ENCODE measurements at regions not wholly inside any gene's neighbourhood (a gene's known extent, or its start where the extent isn't known, plus 50 kb on each side); places are given as distances from the start of the nearest gene placed in this dataset.

- H3K27ac ChIP-seq = no peak overlapping the region
- no peak for TF ChIP-seq ZFX (IDR thresholded peaks at IDR 0.05; ENCODE audit: borderline replicate concordance)
- TF ChIP-seq, protein P1, sequence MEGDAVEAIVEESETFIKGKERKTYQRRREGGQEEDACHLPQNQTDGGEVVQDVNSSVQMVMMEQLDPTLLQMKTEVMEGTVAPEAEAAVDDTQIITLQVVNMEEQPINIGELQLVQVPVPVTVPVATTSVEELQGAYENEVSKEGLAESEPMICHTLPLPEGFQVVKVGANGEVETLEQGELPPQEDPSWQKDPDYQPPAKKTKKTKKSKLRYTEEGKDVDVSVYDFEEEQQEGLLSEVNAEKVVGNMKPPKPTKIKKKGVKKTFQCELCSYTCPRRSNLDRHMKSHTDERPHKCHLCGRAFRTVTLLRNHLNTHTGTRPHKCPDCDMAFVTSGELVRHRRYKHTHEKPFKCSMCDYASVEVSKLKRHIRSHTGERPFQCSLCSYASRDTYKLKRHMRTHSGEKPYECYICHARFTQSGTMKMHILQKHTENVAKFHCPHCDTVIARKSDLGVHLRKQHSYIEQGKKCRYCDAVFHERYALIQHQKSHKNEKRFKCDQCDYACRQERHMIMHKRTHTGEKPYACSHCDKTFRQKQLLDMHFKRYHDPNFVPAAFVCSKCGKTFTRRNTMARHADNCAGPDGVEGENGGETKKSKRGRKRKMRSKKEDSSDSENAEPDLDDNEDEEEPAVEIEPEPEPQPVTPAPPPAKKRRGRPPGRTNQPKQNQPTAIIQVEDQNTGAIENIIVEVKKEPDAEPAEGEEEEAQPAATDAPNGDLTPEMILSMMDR (IDR thresholded peaks at IDR 0.05) = no peak
Measured at GRCh38 chr11:10387206-10388083, 67.6 kb upstream of the AMPD3 start.

- H3K27ac ChIP-seq = no peak overlapping the region
- no peak for TF ChIP-seq ZFX (IDR thresholded peaks at IDR 0.05; ENCODE audit: borderline replicate concordance)
- TF ChIP-seq, protein P1 (IDR thresholded peaks at IDR 0.05) = no peak
Measured at GRCh38 chr11:10388101-10388500, 67.0 kb upstream of the AMPD3 start.

- TF ChIP-seq, protein P1 (IDR thresholded peaks at IDR 0.05) = no peak
- no peak for TF ChIP-seq ZFX (IDR thresholded peaks at IDR 0.05; ENCODE audit: borderline replicate concordance)
- no peak overlapping the region for H3K27ac ChIP-seq
Measured at GRCh38 chr11:10388574-10388973, 66.5 kb upstream of the AMPD3 start.

DNA sequence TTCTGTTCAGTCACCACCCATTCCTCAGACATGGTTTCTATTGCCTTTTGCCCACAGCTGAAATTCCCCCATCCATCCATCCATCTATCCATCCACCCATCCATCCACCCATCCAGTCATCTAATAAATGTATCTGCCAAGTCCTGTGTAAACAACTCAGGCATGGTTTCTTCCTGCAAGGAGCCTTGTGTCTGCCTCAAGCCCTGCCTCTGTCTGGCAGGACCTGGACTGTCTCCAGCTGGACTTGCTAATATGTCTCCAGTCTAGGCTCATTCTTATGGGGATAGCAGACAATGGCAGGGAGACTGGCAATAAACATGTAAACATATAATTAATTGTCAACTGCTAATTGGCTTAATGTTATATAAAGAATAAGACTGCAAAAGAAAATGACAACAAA, 64.7 kb upstream of the AMPD3 start:
- TF ChIP-seq, protein P1 (IDR thresholded peaks at IDR 0.05) = no peak
- TF ChIP-seq ZFX (IDR thresholded peaks at IDR 0.05; ENCODE audit: borderline replicate concordance) = no peak

GRCh38 chr11:10392095-10393079, 62.7 kb upstream of the AMPD3 start:
- H3K27ac ChIP-seq = peak overlapping the region; percentile 12; the same call in 1 of the 2 replicates
- TF ChIP-seq, protein P1 (IDR thresholded peaks at IDR 0.05) = no peak
- no peak for TF ChIP-seq ZFX (IDR thresholded peaks at IDR 0.05; ENCODE audit: borderline replicate concordance)

More for the DNA sequence above, 64.7 kb upstream of the AMPD3 start:
- peak overlapping the region; percentile 54 for H3K27ac ChIP-seq

DNA sequence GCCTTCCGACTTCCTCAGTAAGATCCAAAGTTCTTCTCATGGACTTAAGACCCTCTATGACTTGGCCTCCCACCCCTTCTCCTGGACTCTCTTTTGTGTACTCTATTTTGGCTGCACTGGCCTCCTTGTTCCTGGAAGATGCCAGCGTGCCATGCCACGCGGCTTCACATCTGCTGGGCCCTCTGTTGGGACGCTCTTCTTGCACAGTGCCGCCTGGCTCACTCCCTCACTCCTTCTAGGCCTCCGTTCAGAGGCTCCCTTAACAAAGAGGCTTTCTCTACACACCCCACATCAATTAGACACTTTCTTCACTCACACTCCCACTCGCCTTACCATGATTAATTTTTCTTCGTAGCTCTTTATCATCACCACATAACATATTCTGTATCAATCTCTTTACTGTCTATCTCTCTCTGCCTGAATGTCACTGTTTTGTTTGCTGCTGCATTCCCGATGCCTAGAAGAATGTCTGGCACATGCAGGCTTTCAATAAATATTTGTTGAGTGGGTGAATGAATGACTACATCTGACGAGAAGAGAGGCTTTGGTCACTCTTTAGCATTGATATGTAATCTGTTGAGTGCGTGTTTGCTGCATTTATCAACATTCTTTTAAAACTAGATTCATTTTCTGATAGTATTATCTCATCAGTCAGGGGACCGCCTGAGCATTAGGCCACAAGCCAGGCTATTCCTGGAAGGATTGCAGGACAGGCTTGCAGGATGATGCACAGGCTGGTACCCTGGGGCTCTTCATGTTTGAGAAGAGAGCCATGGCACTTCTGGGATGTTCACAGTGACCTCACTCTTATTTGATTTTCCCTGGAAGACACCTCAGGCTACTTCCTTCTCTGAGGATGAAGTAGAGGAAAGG, 60.6 kb upstream of the AMPD3 start:
- TF ChIP-seq ZFX (IDR thresholded peaks at IDR 0.05; ENCODE audit: borderline replicate concordance) = no peak
- TF ChIP-seq, protein P1 (IDR thresholded peaks at IDR 0.05) = no peak
- H3K27ac ChIP-seq = peak overlapping the region; percentile 47
